OCI-LY1 (cell line): ENCODE measurements at regions not wholly inside any gene's neighbourhood (a gene's known extent, or its start where the extent isn't known, plus 50 kb on each side); places are given as distances from the start of the nearest gene placed in this dataset.

Experiments used
- CTCF ChIP-seq: fragments of 200-600 bp; sonication (generic), shearing (Covaris generic); IDR thresholded peaks from 2 replicates; pipeline ENCODE4 v1.5.1; 2017; ENCODE audit warnings: mild to moderate bottlenecking, antibody characterized with exemption, low read length, moderate library complexity, mixed read lengths
- EZH2 ChIP-seq: fragments of 200-600 bp; sonication (generic), shearing (Covaris generic); IDR thresholded peaks from 2 replicates; pipeline ENCODE4 v1.8.0; 2017; ENCODE audit warnings: borderline replicate concordance, mixed run types, mild to moderate bottlenecking, antibody characterized with exemption, low read length, moderate library complexity, mixed read lengths

DNA sequence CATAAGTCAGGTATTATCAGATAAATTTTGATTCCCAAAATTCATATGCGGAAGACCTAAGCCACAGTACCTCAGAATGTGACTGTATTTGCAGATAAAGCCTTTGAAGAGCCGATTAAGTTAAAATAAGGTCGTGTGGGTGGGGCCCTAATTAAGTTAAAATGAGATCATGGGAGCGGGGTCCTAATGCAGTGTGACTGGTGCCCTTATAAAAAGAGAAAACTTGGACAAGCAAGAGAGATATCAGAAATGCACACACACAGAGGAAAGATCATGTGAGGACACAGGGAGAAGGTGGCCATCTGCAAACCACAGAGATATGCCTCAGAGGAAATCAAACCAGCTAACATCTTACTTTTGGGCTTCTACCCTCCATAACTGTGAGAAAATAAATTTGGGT lies 236.1 kb downstream of the FBXO8 start:
- no peak for TF ChIP-seq CTCF
- TF ChIP-seq EZH2: no peak
